ENCODE measurements at regions not wholly inside any gene's neighbourhood (a gene's known extent, or its start where the extent isn't known, plus 50 kb on each side); places are given as distances from the start of the nearest gene placed in this dataset.

- no peak overlapping the region for H3K4me3 Mint-ChIP-seq
- no peak for ATAC-seq
- no peaks in the 10 kb centered on the region for H3K4me1 Mint-ChIP-seq
- ChIA-PET CTCF (no interaction called here), POLR2A (interaction anchor here (1.3 kb wide), 1 partner anchor 26 kb away, joined by 3 read pairs; no protein-coding TSS in a partner anchor)
- no peak for TF ChIP-seq ETV6 (CRISPR knock-in tag; IDR thresholded peaks at IDR 0.05)
- no peak overlapping the region for H3K27ac Mint-ChIP-seq
- peaks cover 25% of the 10 kb centered on the region for H3K9me3 Mint-ChIP-seq
- DNase-seq (ENCODE audit: low spot score) = no peak
- H3K27me3 Mint-ChIP-seq (ENCODE audit: low read depth) = no peaks in the 10 kb centered on the region
- H3K36me3 Mint-ChIP-seq = 0 out of 2 replicates have a peak, but pooled peaks cover 2% of the 10 kb centered on the region
Observed at GRCh38 chr15:39473298-39473947, 107.5 kb upstream of the THBS1 start.

- Mint-ChIP-seq H3K9me3 (peaks cover 13% of the 10 kb centered on the region), H3K4me1 (no peaks in the 10 kb centered on the region), H3K27me3 (ENCODE audit: low read depth) (no peaks in the 10 kb centered on the region), H3K27ac (no peak overlapping the region), H3K36me3 (no peaks in the 10 kb centered on the region), H3K4me3 (no peak overlapping the region)
- POLR2A ChIA-PET = no interaction called here
- ATAC-seq = no peak; the same call in 1 of the 2 replicates
- CTCF ChIA-PET = no interaction called here
- no peak for DNase-seq (ENCODE audit: low spot score)
- TF ChIP-seq GTF2I (CRISPR knock-in tag; conservative IDR thresholded peaks at IDR 0.05) = no peak
- TF ChIP-seq, protein P1, sequence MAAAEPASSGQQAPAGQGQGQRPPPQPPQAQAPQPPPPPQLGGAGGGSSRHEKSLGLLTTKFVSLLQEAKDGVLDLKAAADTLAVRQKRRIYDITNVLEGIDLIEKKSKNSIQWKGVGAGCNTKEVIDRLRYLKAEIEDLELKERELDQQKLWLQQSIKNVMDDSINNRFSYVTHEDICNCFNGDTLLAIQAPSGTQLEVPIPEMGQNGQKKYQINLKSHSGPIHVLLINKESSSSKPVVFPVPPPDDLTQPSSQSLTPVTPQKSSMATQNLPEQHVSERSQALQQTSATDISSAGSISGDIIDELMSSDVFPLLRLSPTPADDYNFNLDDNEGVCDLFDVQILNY (CRISPR knock-in tag; IDR thresholded peaks at IDR 0.05) = no peak
- TF ChIP-seq ZBTB21 (CRISPR knock-in tag; IDR thresholded peaks at IDR 0.05; ENCODE audit: borderline replicate concordance) = no peak
- TF ChIP-seq, protein P2, sequence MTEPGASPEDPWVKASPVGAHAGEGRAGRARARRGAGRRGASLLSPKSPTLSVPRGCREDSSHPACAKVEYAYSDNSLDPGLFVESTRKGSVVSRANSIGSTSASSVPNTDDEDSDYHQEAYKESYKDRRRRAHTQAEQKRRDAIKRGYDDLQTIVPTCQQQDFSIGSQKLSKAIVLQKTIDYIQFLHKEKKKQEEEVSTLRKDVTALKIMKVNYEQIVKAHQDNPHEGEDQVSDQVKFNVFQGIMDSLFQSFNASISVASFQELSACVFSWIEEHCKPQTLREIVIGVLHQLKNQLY (CRISPR knock-in tag; IDR thresholded peaks at IDR 0.05) = no peak
- TF ChIP-seq ZNF416 (CRISPR knock-in tag; IDR thresholded peaks at IDR 0.05) = no peak
- no peak for TF ChIP-seq CREM (CRISPR knock-in tag; IDR thresholded peaks at IDR 0.05)
- TF ChIP-seq ZNF219 (CRISPR knock-in tag; IDR thresholded peaks at IDR 0.05; ENCODE audit: borderline replicate concordance) = no peak
- TF ChIP-seq SOX15 (CRISPR knock-in tag; IDR thresholded peaks at IDR 0.05) = no peak
- no peak for TF ChIP-seq KAT7 (CRISPR knock-in tag; IDR thresholded peaks at IDR 0.05; ENCODE audit: borderline replicate concordance)
- no peak for TF ChIP-seq NR3C1 (CRISPR knock-in tag; conservative IDR thresholded peaks at IDR 0.05; ENCODE audit: low read depth)
- TF ChIP-seq, protein P3, sequence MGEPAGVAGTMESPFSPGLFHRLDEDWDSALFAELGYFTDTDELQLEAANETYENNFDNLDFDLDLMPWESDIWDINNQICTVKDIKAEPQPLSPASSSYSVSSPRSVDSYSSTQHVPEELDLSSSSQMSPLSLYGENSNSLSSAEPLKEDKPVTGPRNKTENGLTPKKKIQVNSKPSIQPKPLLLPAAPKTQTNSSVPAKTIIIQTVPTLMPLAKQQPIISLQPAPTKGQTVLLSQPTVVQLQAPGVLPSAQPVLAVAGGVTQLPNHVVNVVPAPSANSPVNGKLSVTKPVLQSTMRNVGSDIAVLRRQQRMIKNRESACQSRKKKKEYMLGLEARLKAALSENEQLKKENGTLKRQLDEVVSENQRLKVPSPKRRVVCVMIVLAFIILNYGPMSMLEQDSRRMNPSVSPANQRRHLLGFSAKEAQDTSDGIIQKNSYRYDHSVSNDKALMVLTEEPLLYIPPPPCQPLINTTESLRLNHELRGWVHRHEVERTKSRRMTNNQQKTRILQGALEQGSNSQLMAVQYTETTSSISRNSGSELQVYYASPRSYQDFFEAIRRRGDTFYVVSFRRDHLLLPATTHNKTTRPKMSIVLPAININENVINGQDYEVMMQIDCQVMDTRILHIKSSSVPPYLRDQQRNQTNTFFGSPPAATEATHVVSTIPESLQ (CRISPR knock-in tag; IDR thresholded peaks at IDR 0.05) = no peak
- no peak for TF ChIP-seq OVOL2 (CRISPR knock-in tag; IDR thresholded peaks at IDR 0.05; ENCODE audit: borderline replicate concordance)
- TF ChIP-seq JAZF1 (CRISPR knock-in tag; IDR thresholded peaks at IDR 0.05) = no peak
- no peak for TF ChIP-seq GRHL2 (CRISPR knock-in tag; IDR thresholded peaks at IDR 0.05; ENCODE audit: insufficient replicate concordance, severe bottlenecking)
- no peak for TF ChIP-seq TCF7 (CRISPR knock-in tag; IDR thresholded peaks at IDR 0.05; ENCODE audit: low read depth)
- TF ChIP-seq ESRRA (CRISPR knock-in tag; IDR thresholded peaks at IDR 0.05; ENCODE audit: borderline replicate concordance) = no peak
- TF ChIP-seq SP1 (CRISPR knock-in tag; conservative IDR thresholded peaks at IDR 0.05) = no peak
- TF ChIP-seq ELF4 (CRISPR knock-in tag; IDR thresholded peaks at IDR 0.05; ENCODE audit: low read depth) = no peak
- no peak for TF ChIP-seq STAT6 (CRISPR knock-in tag; conservative IDR thresholded peaks at IDR 0.05; ENCODE audit: low read depth)
- TF ChIP-seq, protein P4, sequence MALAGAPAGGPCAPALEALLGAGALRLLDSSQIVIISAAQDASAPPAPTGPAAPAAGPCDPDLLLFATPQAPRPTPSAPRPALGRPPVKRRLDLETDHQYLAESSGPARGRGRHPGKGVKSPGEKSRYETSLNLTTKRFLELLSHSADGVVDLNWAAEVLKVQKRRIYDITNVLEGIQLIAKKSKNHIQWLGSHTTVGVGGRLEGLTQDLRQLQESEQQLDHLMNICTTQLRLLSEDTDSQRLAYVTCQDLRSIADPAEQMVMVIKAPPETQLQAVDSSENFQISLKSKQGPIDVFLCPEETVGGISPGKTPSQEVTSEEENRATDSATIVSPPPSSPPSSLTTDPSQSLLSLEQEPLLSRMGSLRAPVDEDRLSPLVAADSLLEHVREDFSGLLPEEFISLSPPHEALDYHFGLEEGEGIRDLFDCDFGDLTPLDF (CRISPR knock-in tag; IDR thresholded peaks at IDR 0.05) = no peak
Observed at GRCh38 chr15:39474657-39475056, 106.2 kb upstream of the THBS1 start.
